ENCODE measurements at regions not wholly inside any gene's neighbourhood (a gene's known extent, or its start where the extent isn't known, plus 50 kb on each side); places are given as distances from the start of the nearest gene placed in this dataset.

- TF ChIP-seq CTCF (IDR thresholded peaks at IDR 0.05 in 8 of 11, conservative IDR thresholded peaks at IDR 0.05 in 3 of 11) (no peak), POLR2AphosphoS5 (IDR thresholded peaks at IDR 0.05) (no peak), POLR2A (IDR thresholded peaks at IDR 0.05) (no peak)
These were observed 126.7 kb upstream of the RAI2 start for GRCh38 chrX:17987783-17988182.
